Hepatocyte (in vitro differentiated cells): ENCODE measurements at regions not wholly inside any gene's neighbourhood (a gene's known extent, or its start where the extent isn't known, plus 50 kb on each side); places are given as distances from the start of the nearest gene placed in this dataset.
A peak's percentile ranks its signal among the peaks of the same experiment; 100 is the strongest.

Experiments
- DNase-seq: peaks from one replicate; pipeline ENCODE4 v3.0.0-alpha.2; 2016; ENCODE audit warnings: low spot score
- H2AFZ ChIP-seq: fragments of 200-600 bp; sonication (generic); 2 replicates; pipeline ENCODE4 v1.6.0; 2016; ENCODE audit warnings: antibody characterized with exemption, mild to moderate bottlenecking
- H3K27ac ChIP-seq: fragments of 200-600 bp; sonication (generic); 2 replicates; pipeline ENCODE4 v1.5.1; 2016; ENCODE audit warnings: mild to moderate bottlenecking
- H3K27me3 ChIP-seq: fragments of 200-600 bp; sonication (generic); 2 replicates; pipeline ENCODE4 v1.6.1; 2016
- H3K36me3 ChIP-seq: fragments of 200-600 bp; sonication (generic); replicated peaks from 2 replicates; pipeline ENCODE4 v1.5.1; 2016; ENCODE audit warnings: low read depth; ENCODE audit not compliant: insufficient read depth
- H3K4me1 ChIP-seq: fragments of 200-600 bp; sonication (generic); 2 replicates; pipeline ENCODE4 v1.5.1; 2016; ENCODE audit warnings: mild to moderate bottlenecking, moderate library complexity; ENCODE audit not compliant: insufficient read depth
- H3K4me2 ChIP-seq: fragments of 200-600 bp; sonication (generic); 2 replicates; pipeline ENCODE4 v1.6.0; 2016
- H3K4me3 ChIP-seq: fragments of 200-600 bp; sonication (generic); 2 replicates; pipeline ENCODE4 v1.5.1; 2016; ENCODE audit warnings: mild to moderate bottlenecking
- H3K79me2 ChIP-seq: fragments of 200-600 bp; sonication (generic); 2 replicates; pipeline ENCODE4 v1.6.0; 2017; ENCODE audit warnings: mild to moderate bottlenecking
- H3K9me2 ChIP-seq: fragments of 200-600 bp; sonication (generic); replicated peaks from 2 replicates; pipeline ENCODE4 v1.6.0; 2017; ENCODE audit warnings: mild to moderate bottlenecking; ENCODE audit not compliant: insufficient read depth
- H3K9me3 ChIP-seq: fragments of 200-600 bp; sonication (generic); 2 replicates; pipeline ENCODE4 v1.5.1; 2016; ENCODE audit warnings: low read depth, mild to moderate bottlenecking
- H4K20me1 ChIP-seq: fragments of 200-600 bp; sonication (generic); 2 replicates; pipeline ENCODE4 v1.6.0; 2016; ENCODE audit warnings: mild to moderate bottlenecking; ENCODE audit not compliant: insufficient read depth, poor library complexity, severe bottlenecking
- CTCF ChIP-seq: fragments of 200-600 bp; sonication (generic); IDR thresholded peaks from 2 replicates; pipeline ENCODE4 v1.5.1; 2016; ENCODE audit warnings: antibody characterized with exemption, mild to moderate bottlenecking; ENCODE audit not compliant: poor library complexity
- EZH2 ChIP-seq: fragments of 200-600 bp; sonication (generic); IDR thresholded peaks from 2 replicates; pipeline ENCODE4 v1.6.1; 2016; ENCODE audit warnings: antibody characterized with exemption, mild to moderate bottlenecking, borderline replicate concordance
- EZH2phosphoT487 ChIP-seq: fragments of 200-600 bp; sonication (generic); IDR thresholded peaks from one replicate; pipeline ENCODE4 v1.6.1; 2018; ENCODE audit warnings: antibody characterized with exemption, mild to moderate bottlenecking, low read depth, moderate library complexity; ENCODE audit not compliant: unreplicated experiment, severe bottlenecking
- WGBS: methylation state at CpG from one replicate; pipeline ENCODE4 v1.1.6; 2016; ENCODE audit warnings: low lambda C conversion rate; ENCODE audit errors: missing lambda C conversion rate; 5-methylcytosine and 5-hydroxymethylcytosine counted together

GRCh38 chr5:39599721-39600431 lies 175.1 kb upstream of the DAB2 start:
- Histone ChIP-seq H3K27me3 (no peaks in the 10 kb centered on the region), H4K20me1 (no peaks in the 10 kb centered on the region), H3K79me2 (no peaks in the 10 kb centered on the region), H3K4me2 (peak overlapping the region; percentile 20), H3K4me1 (peaks cover 18% of the 10 kb centered on the region), H3K9me2 (no peaks in the 10 kb centered on the region), H3K36me3 (no peaks in the 10 kb centered on the region), H3K9me3 (no peaks in the 10 kb centered on the region), H3K27ac (peak overlapping the region; percentile 62), H3K4me3 (no peak overlapping the region), H2AFZ (no peak overlapping the region)
- peak; percentile 84 for DNase-seq
- WGBS: 12% methylated on average over 5 of the region's 5 CpGs
- TF ChIP-seq CTCF (peak; percentile 65), EZH2phosphoT487 (no peak)

GRCh38 chr5:39598661-39599248 lies 174.0 kb upstream of the DAB2 start:
- H2AFZ ChIP-seq: no peak overlapping the region
- peak overlapping the region; percentile 62 for H3K27ac ChIP-seq
- peak; percentile 41 for DNase-seq
- H3K79me2 ChIP-seq: no peaks in the 10 kb centered on the region
- no peaks in the 10 kb centered on the region for H3K9me2 ChIP-seq
- TF ChIP-seq EZH2phosphoT487: no peak
- no peak for TF ChIP-seq CTCF
- TF ChIP-seq EZH2: no peak
- no peaks in the 10 kb centered on the region for H3K36me3 ChIP-seq
- H4K20me1 ChIP-seq: no peaks in the 10 kb centered on the region
- H3K9me3 ChIP-seq: no peaks in the 10 kb centered on the region
- no peaks in the 10 kb centered on the region for H3K27me3 ChIP-seq
- H3K4me3 ChIP-seq: no peak overlapping the region
- peak overlapping the region; percentile 20 for H3K4me2 ChIP-seq
- WGBS: 83% methylated on average over 14 of the region's 14 CpGs
- H3K4me1 ChIP-seq: peaks cover 18% of the 10 kb centered on the region

- Histone ChIP-seq H3K27ac (no peak overlapping the region), H2AFZ (no peak overlapping the region)
These were observed 163.4 kb upstream of the DAB2 start for GRCh38 chr5:39588179-39588578.

More at GRCh38 chr5:39588179-39588578, 163.4 kb upstream of the DAB2 start:
- H3K4me3 ChIP-seq: no peak overlapping the region
- no peaks in the 10 kb centered on the region for H3K27me3 ChIP-seq
- TF ChIP-seq EZH2phosphoT487 (no peak), CTCF (no peak), EZH2 (no peak)
- H3K4me2 ChIP-seq: no peak overlapping the region
- H3K9me2 ChIP-seq: no peaks in the 10 kb centered on the region
- H3K4me1 ChIP-seq: no peaks in the 10 kb centered on the region
- 77% methylated on average over 2 of the region's 2 CpGs for WGBS
- H3K79me2 ChIP-seq: no peaks in the 10 kb centered on the region
- H3K36me3 ChIP-seq: no peaks in the 10 kb centered on the region
- H4K20me1 ChIP-seq: no peaks in the 10 kb centered on the region
- H3K9me3 ChIP-seq: no peaks in the 10 kb centered on the region
- DNase-seq: no peak
